Panc1 (cell line): ENCODE measurements at regions not wholly inside any gene's neighbourhood (a gene's known extent, or its start where the extent isn't known, plus 50 kb on each side); places are given as distances from the start of the nearest gene placed in this dataset.

Experiments
- ATAC-seq: fragments of 200-7000 bp; cut with Tn5 transposase; 2 replicates; pipeline ENCODE4 v1.9.1; 2020; ENCODE audit warnings: mild to moderate bottlenecking, moderate library complexity
- BruUV-seq: library from RNA; stranded (reverse); fragments of 400-500 nt; replicated peaks from 2 replicates; lab custom pipeline; 2021; lab: Mats Ljungman, UMichigan
- CTCF ChIA-PET: fragments of 300-600 bp; sonication (Branson Sonifier 250); formaldehyde crosslinking; loops from one replicate; lab custom pipeline; 2022; ENCODE audit warnings: antibody characterized with exemption; lab: Charles Lee
- POLR2A ChIA-PET: fragments of 300-600 bp; sonication (Branson Sonifier 250); formaldehyde crosslinking; loops from one replicate; lab custom pipeline; 2022; ENCODE audit warnings: antibody characterized with exemption; lab: Charles Lee
- DNase-seq: peaks from one replicate; pipeline ENCODE4 v3.0.0-alpha.2; 2010; ENCODE audit warnings: low read depth, low spot score
- H3K27ac ChIP-seq: 2 replicates; pipeline ENCODE4 v1.5.1; 2011; ENCODE audit warnings: mild to moderate bottlenecking, low read length, inconsistent platforms
- H3K27me3 ChIP-seq: fragments of 200-500 bp; sonication (Bioruptor generic); 2 replicates; pipeline ENCODE4 v1.6.0; 2014; ENCODE audit warnings: low read length, inconsistent platforms; ENCODE audit not compliant: control insufficient read depth, insufficient read depth
- H3K36me3 ChIP-seq: fragments of 200-500 bp; sonication (Bioruptor generic); 2 replicates; pipeline ENCODE4 v1.5.1; 2014; ENCODE audit warnings: inconsistent platforms, mild to moderate bottlenecking, low read length, moderate library complexity; ENCODE audit not compliant: control insufficient read depth, insufficient read depth
- H3K4me1 ChIP-seq: 2 replicates; pipeline ENCODE4 v1.5.1; 2011; ENCODE audit warnings: inconsistent platforms, mild to moderate bottlenecking, low read length, moderate library complexity; ENCODE audit not compliant: control insufficient read depth, insufficient read depth
- H3K4me3 ChIP-seq, 2 experiments: 2 replicates each; pipeline ENCODE4 v1.5.1; 2011 to 2012; ENCODE audit warnings: low read depth in 2 of 2, low read length in 2 of 2, mild to moderate bottlenecking in 2 of 2, inconsistent platforms in 1 of 2, moderate library complexity in 1 of 2
- H3K9me3 ChIP-seq: fragments of 200-500 bp; sonication (Bioruptor generic); 2 replicates; pipeline ENCODE4 v1.5.1; 2014; ENCODE audit warnings: low read depth, mild to moderate bottlenecking, inconsistent platforms, low read length, moderate library complexity; ENCODE audit not compliant: control insufficient read depth, insufficient read depth
- POLR2AphosphoS5 ChIP-seq: IDR thresholded peaks from 2 replicates; pipeline ENCODE4 v1.6.1; 2012; ENCODE audit warnings: mild to moderate bottlenecking, low read depth, low read length, moderate library complexity
- SIN3A ChIP-seq: IDR thresholded peaks from 2 replicates; pipeline ENCODE4 v1.6.1; 2012; ENCODE audit warnings: low read depth, mild to moderate bottlenecking, low read length, moderate library complexity, borderline replicate concordance; ENCODE audit not compliant: insufficient read depth
- TCF7L2 ChIP-seq: IDR thresholded peaks from 2 replicates; pipeline ENCODE4 v1.6.1; 2011; ENCODE audit warnings: mild to moderate bottlenecking, low read depth, low read length, inconsistent platforms
- in situ Hi-C: cut with HindIII; loops from 2 replicates; pipeline ENCODE4 v1.10.0; 2016; ENCODE audit warnings: low sequenced_read_pairs, low pct_unique_long_range_greater_than_20kb
- intact Hi-C: fragments of 100-400 bp; cut with micrococcal nuclease; formaldehyde crosslinking; loops from one replicate; pipeline ENCODE4 v1.10.0; 2022; ENCODE audit not compliant: unreplicated experiment
- TF ChIP-seq, protein P1 (sequence below): fragments of 450-650 bp; IDR thresholded peaks from 2 replicates; pipeline ENCODE4 v1.5.1; 2017; ENCODE audit warnings: mild to moderate bottlenecking
- TF ChIP-seq, protein P2 (sequence below), 2 experiments: IDR thresholded peaks; 2 replicates each; pipeline ENCODE4 v1.6.1; 2011 to 2012; ENCODE audit warnings: low read depth in 2 of 2, control low read depth in 1 of 2, low read length in 1 of 2, mild to moderate bottlenecking in 1 of 2, moderate library complexity in 1 of 2; ENCODE audit not compliant: insufficient read depth in 1 of 2

DNA sequence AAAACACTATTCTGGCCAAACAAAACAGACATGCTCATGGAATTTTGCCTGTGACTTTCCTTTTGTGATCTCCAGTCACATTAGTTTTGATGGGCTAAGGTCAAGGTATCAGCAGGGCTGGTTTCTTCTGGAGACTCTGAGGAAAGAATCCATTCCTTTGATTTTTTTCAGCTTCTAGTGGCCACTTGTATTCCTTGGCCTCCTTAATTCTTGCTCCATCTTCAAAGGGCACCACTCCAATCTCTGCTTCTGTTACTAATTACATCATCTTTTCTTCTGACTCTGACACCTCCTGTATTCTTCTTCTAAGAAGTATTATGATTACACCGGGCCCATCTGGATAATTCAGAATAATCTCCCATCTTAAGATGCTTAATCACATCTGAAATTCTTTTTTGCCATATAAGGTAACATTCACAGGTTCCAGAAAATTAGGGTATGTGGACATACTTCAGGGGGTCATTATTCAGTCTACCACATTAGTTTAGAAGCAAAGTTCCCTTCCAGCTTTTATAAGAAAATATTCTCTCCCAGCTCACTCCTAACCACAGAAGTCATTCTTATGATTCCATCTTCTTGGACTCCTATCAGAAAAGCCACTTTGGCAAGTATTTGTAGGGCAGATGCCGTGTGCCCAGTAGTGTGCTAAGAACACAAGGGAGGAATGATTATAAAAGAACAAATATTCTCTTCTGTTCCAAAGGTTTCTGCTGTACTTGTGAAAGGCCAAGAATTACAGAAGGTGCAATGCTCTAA, 56.4 kb upstream of the FSHB start:
- CTCF ChIA-PET = no interaction called here
- Histone ChIP-seq H3K27me3 (no peaks in the 10 kb centered on the region), H3K4me1 (no peaks in the 10 kb centered on the region), H3K36me3 (no peaks in the 10 kb centered on the region), H3K27ac (no peak overlapping the region), H3K4me3 (no peak overlapping the region), H3K9me3 (no peaks in the 10 kb centered on the region)
- intact Hi-C loops (no loop called here), in situ Hi-C loops (no loop called here)
- no TSS peak for BruUV-seq
- ATAC-seq = no peak
- no peak for DNase-seq
- POLR2A ChIA-PET = no interaction called here
- TF ChIP-seq TCF7L2 (no peak), POLR2AphosphoS5 (no peak), SIN3A (no peak)
- TF ChIP-seq, protein P1, sequence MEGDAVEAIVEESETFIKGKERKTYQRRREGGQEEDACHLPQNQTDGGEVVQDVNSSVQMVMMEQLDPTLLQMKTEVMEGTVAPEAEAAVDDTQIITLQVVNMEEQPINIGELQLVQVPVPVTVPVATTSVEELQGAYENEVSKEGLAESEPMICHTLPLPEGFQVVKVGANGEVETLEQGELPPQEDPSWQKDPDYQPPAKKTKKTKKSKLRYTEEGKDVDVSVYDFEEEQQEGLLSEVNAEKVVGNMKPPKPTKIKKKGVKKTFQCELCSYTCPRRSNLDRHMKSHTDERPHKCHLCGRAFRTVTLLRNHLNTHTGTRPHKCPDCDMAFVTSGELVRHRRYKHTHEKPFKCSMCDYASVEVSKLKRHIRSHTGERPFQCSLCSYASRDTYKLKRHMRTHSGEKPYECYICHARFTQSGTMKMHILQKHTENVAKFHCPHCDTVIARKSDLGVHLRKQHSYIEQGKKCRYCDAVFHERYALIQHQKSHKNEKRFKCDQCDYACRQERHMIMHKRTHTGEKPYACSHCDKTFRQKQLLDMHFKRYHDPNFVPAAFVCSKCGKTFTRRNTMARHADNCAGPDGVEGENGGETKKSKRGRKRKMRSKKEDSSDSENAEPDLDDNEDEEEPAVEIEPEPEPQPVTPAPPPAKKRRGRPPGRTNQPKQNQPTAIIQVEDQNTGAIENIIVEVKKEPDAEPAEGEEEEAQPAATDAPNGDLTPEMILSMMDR = no peak
- TF ChIP-seq, protein P2, sequence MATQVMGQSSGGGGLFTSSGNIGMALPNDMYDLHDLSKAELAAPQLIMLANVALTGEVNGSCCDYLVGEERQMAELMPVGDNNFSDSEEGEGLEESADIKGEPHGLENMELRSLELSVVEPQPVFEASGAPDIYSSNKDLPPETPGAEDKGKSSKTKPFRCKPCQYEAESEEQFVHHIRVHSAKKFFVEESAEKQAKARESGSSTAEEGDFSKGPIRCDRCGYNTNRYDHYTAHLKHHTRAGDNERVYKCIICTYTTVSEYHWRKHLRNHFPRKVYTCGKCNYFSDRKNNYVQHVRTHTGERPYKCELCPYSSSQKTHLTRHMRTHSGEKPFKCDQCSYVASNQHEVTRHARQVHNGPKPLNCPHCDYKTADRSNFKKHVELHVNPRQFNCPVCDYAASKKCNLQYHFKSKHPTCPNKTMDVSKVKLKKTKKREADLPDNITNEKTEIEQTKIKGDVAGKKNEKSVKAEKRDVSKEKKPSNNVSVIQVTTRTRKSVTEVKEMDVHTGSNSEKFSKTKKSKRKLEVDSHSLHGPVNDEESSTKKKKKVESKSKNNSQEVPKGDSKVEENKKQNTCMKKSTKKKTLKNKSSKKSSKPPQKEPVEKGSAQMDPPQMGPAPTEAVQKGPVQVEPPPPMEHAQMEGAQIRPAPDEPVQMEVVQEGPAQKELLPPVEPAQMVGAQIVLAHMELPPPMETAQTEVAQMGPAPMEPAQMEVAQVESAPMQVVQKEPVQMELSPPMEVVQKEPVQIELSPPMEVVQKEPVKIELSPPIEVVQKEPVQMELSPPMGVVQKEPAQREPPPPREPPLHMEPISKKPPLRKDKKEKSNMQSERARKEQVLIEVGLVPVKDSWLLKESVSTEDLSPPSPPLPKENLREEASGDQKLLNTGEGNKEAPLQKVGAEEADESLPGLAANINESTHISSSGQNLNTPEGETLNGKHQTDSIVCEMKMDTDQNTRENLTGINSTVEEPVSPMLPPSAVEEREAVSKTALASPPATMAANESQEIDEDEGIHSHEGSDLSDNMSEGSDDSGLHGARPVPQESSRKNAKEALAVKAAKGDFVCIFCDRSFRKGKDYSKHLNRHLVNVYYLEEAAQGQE (IDR thresholded peaks at IDR 0.05; ENCODE audit: insufficient read depth in 1 of 2, low read depth in 2 of 2, low read length in 1 of 2) = no peak
